ENCODE measurements at regions not wholly inside any gene's neighbourhood (a gene's known extent, or its start where the extent isn't known, plus 50 kb on each side); places are given as distances from the start of the nearest gene placed in this dataset.

- no peak for TF ChIP-seq CTCF (IDR thresholded peaks at IDR 0.05; ENCODE audit: low read depth, low read length)
- no peak overlapping the region for H3K4me3 ChIP-seq (ENCODE audit: low read depth, low read length)
These were observed 1038.6 kb downstream of the TUSC7 start for GRCh38 chr3:117748131-117748530.

GRCh38 chr3:117750674-117751269, 1041.2 kb downstream of the TUSC7 start:
- no peak overlapping the region for H3K4me3 ChIP-seq (ENCODE audit: low read depth, low read length)
- TF ChIP-seq CTCF (IDR thresholded peaks at IDR 0.05; ENCODE audit: low read depth, low read length) = no peak

GRCh38 chr3:117751651-117752050, 1042.1 kb downstream of the TUSC7 start:
- TF ChIP-seq CTCF (IDR thresholded peaks at IDR 0.05; ENCODE audit: low read depth, low read length) = no peak
- H3K4me3 ChIP-seq (ENCODE audit: low read depth, low read length) = no peak overlapping the region

GRCh38 chr3:117752984-117753717, 1043.6 kb downstream of the TUSC7 start:
- no peak for TF ChIP-seq CTCF (IDR thresholded peaks at IDR 0.05; ENCODE audit: low read depth, low read length)
- no peak overlapping the region for H3K4me3 ChIP-seq (ENCODE audit: low read depth, low read length)

GRCh38 chr3:117754058-117754457, 1044.5 kb downstream of the TUSC7 start:
- no peak overlapping the region for H3K4me3 ChIP-seq (ENCODE audit: low read depth, low read length)
- no peak for TF ChIP-seq CTCF (IDR thresholded peaks at IDR 0.05; ENCODE audit: low read depth, low read length)

GRCh38 chr3:117754841-117755240, 1045.3 kb downstream of the TUSC7 start:
- TF ChIP-seq CTCF (IDR thresholded peaks at IDR 0.05; ENCODE audit: low read depth, low read length) = no peak
- no peak overlapping the region for H3K4me3 ChIP-seq (ENCODE audit: low read depth, low read length)

- TF ChIP-seq CTCF (IDR thresholded peaks at IDR 0.05; ENCODE audit: low read depth, low read length) = no peak
- H3K4me3 ChIP-seq (ENCODE audit: low read depth, low read length) = no peak overlapping the region
These were observed 1047.0 kb downstream of the TUSC7 start for GRCh38 chr3:117756563-117756962.

All from WI38 (cell line).